Activated CD8-positive, alpha-beta memory T cell treated with anti-CD3 and anti-CD28 coated beads, Interleukin-2, amount 10 ng/mL, durations not matched to agents 7 days and 5 days (primary cell): ENCODE measurements at regions not wholly inside any gene's neighbourhood (a gene's known extent, or its start where the extent isn't known, plus 50 kb on each side); places are given as distances from the start of the nearest gene placed in this dataset.

Source experiments
- ATAC-seq: fragments of 150-1000 bp; cut with Tn5 transposase; one replicate; pipeline ENCODE4 v1.10.0; 2021; ENCODE audit warnings: moderate library complexity
- CTCF ChIA-PET: fragments of 350-600 bp; sonication (Branson Sonifier 250); formaldehyde crosslinking; loops from one replicate; lab custom pipeline; 2021; ENCODE audit warnings: antibody characterized with exemption; lab: Charles Lee
- DNase-seq: peaks from one replicate; pipeline ENCODE4 v3.0.0-alpha.2; 2020
- H3K27ac Mint-ChIP-seq: one replicate; pipeline ENCODE4 v1.8.0; 2021; ENCODE audit warnings: mild to moderate bottlenecking, mixed read lengths
- H3K27me3 Mint-ChIP-seq: one replicate; pipeline ENCODE4 v1.8.0; 2021; ENCODE audit warnings: mixed read lengths
- H3K36me3 Mint-ChIP-seq: one replicate; pipeline ENCODE4 v1.8.0; 2021; ENCODE audit warnings: mild to moderate bottlenecking, mixed read lengths
- H3K4me1 Mint-ChIP-seq: one replicate; pipeline ENCODE4 v1.8.0; 2021; ENCODE audit warnings: mixed read lengths
- H3K4me3 Mint-ChIP-seq: one replicate; pipeline ENCODE4 v1.8.0; 2021; ENCODE audit warnings: mild to moderate bottlenecking, moderate library complexity, mixed read lengths
- H3K9me3 Mint-ChIP-seq: one replicate; pipeline ENCODE4 v1.8.0; 2022; ENCODE audit warnings: low read depth, mixed read lengths

DNA sequence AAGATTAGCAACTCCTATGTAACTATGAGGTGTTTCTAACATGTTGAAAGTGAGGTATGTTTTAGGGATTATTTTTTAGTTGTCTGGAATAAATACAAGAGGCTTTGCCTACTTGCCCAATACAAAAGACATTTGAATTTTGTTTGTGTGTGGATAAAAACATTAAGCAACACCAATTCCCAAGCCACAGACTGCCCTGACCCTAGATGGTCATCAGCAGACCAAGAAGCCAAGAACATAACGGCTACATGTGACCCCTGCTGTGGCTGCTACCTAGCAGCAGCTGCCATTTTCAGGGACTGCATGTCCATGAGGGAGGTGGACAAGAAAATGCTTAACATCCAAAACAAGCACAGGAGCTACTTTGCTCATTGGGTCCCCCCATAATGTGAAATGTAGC, 70.5 kb upstream of the QRFPR start:
- Mint-ChIP-seq H3K4me1 (no peaks in the 10 kb centered on the region), H3K36me3 (no peaks in the 10 kb centered on the region), H3K9me3 (no peaks in the 10 kb centered on the region), H3K27ac (no peak overlapping the region), H3K27me3 (peaks cover 47% of the 10 kb centered on the region), H3K4me3 (no peak overlapping the region)
- CTCF ChIA-PET: interaction anchor here (1.5 kb wide), 1 partner anchor 11 kb away, joined by 6 read pairs; no protein-coding TSS in a partner anchor
- no peak for ATAC-seq
- no peak for DNase-seq

DNA sequence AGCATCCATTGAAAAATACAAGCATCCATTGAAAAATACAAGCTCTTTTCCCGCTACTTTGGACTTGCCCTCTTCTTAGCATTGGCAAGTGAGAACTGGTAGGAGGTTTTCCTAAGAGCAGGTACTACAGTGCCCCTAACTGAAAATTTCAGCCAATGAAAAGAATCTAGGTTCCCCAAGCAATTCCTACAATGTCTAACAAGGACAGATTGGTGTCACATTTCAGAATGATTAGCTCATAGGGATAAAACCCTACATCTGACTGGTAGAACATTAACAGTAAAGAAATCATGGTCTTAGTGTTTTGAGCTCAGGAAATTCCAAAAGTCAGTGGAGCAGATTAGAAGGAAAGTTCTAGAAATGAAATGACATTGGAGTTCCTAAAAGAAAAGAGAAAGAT, 68.6 kb upstream of the QRFPR start:
- Mint-ChIP-seq H3K27me3 (peaks cover 38% of the 10 kb centered on the region), H3K36me3 (no peaks in the 10 kb centered on the region), H3K27ac (no peak overlapping the region), H3K4me1 (no peaks in the 10 kb centered on the region), H3K9me3 (no peaks in the 10 kb centered on the region), H3K4me3 (no peak overlapping the region)
- DNase-seq (no peak), ATAC-seq (no peak)
- CTCF ChIA-PET: no interaction called here

DNA sequence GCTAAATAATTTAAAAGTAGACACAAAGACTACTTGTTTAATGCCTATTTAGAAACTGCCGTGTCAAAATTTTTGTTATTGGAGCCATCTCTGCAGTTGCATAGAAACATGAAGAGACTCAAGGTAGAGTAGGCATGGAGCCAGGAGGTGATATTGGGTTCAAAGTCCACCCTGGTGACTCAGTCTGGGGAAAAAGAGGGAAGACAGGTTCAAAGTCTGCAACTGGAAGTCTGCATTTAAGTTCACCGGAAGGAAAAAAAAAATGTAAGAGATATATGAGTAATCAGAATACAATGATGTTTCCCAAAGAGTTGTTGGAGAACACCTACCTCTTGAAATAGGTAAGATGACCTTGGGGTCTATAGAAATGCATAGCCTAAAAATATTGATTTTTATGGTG, 67.4 kb upstream of the QRFPR start:
- CTCF ChIA-PET: no interaction called here
- H3K36me3 Mint-ChIP-seq: no peaks in the 10 kb centered on the region
- no peaks in the 10 kb centered on the region for H3K4me1 Mint-ChIP-seq
- H3K4me3 Mint-ChIP-seq: no peak overlapping the region
- ATAC-seq (no peak), DNase-seq (no peak)
- H3K9me3 Mint-ChIP-seq: no peaks in the 10 kb centered on the region
- H3K27ac Mint-ChIP-seq: no peak overlapping the region
- peaks cover 34% of the 10 kb centered on the region for H3K27me3 Mint-ChIP-seq

DNA sequence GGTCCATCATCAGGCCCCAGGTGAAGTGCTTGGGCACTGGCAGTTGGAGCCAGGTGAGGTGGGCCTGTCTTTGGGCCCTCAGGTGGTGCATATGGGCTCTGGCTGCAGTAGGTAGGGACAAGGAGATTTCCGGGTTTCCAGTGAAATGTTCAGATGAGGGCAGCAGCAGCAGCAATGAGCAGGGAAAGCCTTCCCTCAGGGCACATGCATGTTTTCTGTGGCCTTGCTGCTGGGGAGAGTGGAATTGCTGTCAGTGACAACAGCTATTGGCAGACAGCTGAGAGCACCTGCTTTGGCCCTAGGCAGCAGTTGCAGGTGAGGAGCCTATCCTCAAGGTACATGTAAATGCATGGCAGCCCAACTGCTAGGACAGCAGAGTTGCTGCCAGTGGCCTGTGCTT, 58.9 kb upstream of the QRFPR start:
- peaks cover 7% of the 10 kb centered on the region for H3K9me3 Mint-ChIP-seq
- H3K4me3 Mint-ChIP-seq: no peak overlapping the region
- H3K4me1 Mint-ChIP-seq: no peaks in the 10 kb centered on the region
- ATAC-seq: no peak
- CTCF ChIA-PET: interaction anchor here (1.9 kb wide), 1 partner anchor 23 kb away, joined by 7 read pairs; no protein-coding TSS in a partner anchor
- no peak overlapping the region for H3K27ac Mint-ChIP-seq
- DNase-seq: no peak
- no peaks in the 10 kb centered on the region for H3K36me3 Mint-ChIP-seq
- H3K27me3 Mint-ChIP-seq: peaks cover 24% of the 10 kb centered on the region
